GM12892 (cell line): ENCODE measurements at regions not wholly inside any gene's neighbourhood (a gene's known extent, or its start where the extent isn't known, plus 50 kb on each side); places are given as distances from the start of the nearest gene placed in this dataset.
"Not testable (repeated sequence)": the region's sequence is repeated elsewhere in the genome, so short reads cannot be mapped to it uniquely, and the experiment has no call there.

Source experiments
- DNase-seq: peaks from one replicate; pipeline ENCODE4 v3.0.0; 2011; ENCODE audit not compliant: insufficient read length
- FAIRE-seq: peaks from 2 replicates; lab custom pipeline; 2011; peaks lifted over from hg19 to GRCh38; lab: Jason Lieb, UNC
- POLR2A ChIP-seq: IDR thresholded peaks from 2 replicates; pipeline ENCODE4 v1.6.1; 2011; ENCODE audit warnings: low read depth, low read length, control low read depth
- POLR2AphosphoS5 ChIP-seq: IDR thresholded peaks from 2 replicates; pipeline ENCODE4 v1.6.1; 2011; ENCODE audit warnings: low read depth, low read length, control low read depth
- TAF1 ChIP-seq: IDR thresholded peaks from 2 replicates; pipeline ENCODE4 v1.6.1; 2011; ENCODE audit warnings: low read depth, mild to moderate bottlenecking, control low read depth, low read length, borderline replicate concordance

DNA sequence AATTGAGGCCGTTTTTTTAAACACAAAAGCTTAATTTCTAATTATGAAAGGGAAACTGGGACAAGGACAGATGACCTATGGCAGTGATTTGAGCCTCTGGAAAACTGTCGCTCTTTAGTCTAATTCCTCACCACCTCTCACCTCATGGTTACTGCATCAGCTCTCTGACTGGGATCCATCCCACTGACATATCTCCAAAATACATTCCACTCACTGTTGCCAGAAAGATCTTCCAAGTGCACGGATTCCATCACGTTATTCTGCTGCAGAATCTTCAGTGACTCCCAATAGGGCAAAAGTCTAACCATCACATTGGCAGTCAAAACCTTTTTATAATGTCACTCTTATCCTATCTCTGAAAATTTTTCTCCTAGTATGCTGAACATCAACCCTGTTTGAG is 132.3 kb upstream of the MB21D2 start:
- TF ChIP-seq TAF1: no peak
- TF ChIP-seq POLR2A: no peak
- DNase-seq (no peak), FAIRE-seq (no peak)

DNA sequence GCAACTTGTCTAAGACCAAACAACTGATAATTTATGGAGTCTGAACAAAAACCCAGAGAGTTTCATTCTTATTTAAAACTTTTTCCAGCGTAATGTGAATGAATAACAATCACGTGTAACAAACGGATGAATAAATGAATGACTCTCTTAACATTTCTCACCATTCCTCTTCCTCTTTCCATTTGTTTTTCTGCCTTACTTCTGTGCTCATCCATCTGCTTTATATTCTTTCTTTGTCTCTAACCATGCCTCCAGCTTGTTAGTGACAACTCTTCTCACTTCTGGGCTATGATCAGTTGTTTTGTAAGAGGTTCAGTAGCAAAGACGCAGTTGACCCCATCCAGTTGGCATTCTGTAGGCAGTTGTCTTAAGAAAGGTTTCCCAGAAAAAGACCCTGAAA is 133.7 kb upstream of the MB21D2 start:
- no peak for TF ChIP-seq POLR2AphosphoS5
- TF ChIP-seq TAF1: no peak
- TF ChIP-seq POLR2A: no peak
- FAIRE-seq (no peak), DNase-seq (no peak)

DNA sequence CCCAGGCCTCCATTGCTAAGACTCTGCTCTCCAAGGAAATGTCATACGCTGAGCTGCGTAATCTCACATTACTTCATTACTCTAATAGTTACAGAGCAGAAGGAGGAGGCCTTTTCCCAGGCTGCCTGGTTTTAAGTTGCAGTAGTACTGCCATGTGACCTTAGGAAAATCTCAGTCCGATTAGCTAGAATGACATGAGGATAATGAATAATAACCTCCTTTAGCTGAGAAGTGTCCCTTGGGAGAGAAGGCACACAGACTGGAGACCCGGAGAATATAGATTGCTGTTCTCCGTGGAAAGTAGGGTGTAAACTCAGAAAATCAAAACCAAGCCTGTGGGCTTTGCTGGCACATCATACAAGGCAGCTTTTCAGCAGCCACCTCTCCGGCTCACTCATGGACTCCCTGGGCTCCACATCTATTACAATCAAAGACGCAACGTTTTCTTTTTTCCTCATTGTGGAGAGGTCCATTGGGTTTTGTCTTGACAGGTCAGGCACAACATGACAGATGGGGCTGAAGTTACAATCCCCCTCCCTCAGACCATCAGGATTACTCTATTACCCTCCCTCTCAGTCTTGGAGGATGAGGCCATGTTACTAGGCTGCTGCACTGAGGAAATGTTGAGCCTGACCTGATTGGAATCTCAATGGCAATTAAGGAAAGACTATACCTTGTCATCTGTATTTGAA is 134.8 kb upstream of the MB21D2 start:
- FAIRE-seq (no peak), DNase-seq (no peak)
- TF ChIP-seq POLR2AphosphoS5 (no peak), TAF1 (no peak), POLR2A (no peak)

DNA sequence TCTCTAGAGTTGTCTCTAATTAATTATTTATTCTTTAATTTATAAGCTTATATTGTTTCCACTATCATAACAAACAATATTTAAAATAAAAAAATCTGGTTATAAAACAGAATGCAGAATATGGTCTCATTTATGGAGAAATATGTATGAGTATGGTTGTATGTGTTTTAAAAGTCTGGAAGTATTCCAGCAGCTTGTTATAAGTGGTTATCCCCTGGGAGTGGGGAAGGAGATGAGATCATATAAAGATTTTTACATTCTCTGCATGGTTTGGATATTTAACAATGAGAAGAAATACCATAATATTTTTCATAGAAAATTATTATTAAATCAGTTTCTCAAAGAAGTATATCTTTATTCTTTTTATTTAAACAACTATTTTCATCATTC is 135.4 kb upstream of the MB21D2 start:
- FAIRE-seq: no peak
- TF ChIP-seq POLR2A: no peak
- no peak for TF ChIP-seq TAF1
- no peak for TF ChIP-seq POLR2AphosphoS5
- DNase-seq: no peak

DNA sequence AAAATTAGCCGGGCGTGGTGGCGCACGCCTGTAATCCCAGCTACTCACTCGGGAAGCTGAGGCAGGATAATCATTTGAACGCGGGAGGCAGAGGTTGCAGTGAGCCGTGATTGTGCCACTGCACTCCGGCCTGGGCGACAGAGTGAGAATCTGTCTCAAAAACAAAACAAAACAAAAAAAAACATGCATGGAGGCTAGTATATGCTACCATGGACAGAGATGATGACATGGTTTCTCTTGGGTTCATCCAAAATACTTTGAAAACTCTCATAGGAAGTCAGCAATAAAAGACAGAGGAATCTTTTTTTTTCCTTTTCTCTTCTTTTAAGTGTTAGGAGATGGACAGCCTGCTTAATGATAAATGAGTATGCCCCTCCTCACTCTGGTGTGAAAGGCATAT is 137.7 kb upstream of the MB21D2 start:
- no peak for FAIRE-seq
- TF ChIP-seq POLR2A: no peak
- TF ChIP-seq POLR2AphosphoS5: no peak
- no peak for TF ChIP-seq TAF1
- DNase-seq: no peak

DNA sequence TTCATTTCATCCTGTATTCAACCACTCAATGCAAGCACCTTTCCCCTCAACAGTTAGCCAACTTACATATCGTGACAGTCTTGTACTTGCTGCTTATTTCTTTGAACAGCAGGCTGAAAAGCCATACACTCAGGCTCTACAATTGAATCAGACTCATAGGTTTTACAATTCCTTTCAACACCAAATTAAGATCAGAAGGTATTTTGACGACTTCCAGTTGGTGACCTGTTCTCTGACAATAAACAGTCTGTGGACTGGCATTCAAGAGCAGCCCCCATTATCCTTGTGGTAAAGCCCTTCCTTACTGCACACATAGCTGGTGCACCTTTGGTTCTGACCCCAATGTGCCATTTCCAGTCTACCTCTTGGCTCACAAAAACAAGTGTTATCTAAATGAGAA is 140.0 kb upstream of the MB21D2 start:
- no peak for FAIRE-seq
- no peak for DNase-seq
- TF ChIP-seq POLR2AphosphoS5 (no peak), POLR2A (no peak), TAF1 (no peak)

DNA sequence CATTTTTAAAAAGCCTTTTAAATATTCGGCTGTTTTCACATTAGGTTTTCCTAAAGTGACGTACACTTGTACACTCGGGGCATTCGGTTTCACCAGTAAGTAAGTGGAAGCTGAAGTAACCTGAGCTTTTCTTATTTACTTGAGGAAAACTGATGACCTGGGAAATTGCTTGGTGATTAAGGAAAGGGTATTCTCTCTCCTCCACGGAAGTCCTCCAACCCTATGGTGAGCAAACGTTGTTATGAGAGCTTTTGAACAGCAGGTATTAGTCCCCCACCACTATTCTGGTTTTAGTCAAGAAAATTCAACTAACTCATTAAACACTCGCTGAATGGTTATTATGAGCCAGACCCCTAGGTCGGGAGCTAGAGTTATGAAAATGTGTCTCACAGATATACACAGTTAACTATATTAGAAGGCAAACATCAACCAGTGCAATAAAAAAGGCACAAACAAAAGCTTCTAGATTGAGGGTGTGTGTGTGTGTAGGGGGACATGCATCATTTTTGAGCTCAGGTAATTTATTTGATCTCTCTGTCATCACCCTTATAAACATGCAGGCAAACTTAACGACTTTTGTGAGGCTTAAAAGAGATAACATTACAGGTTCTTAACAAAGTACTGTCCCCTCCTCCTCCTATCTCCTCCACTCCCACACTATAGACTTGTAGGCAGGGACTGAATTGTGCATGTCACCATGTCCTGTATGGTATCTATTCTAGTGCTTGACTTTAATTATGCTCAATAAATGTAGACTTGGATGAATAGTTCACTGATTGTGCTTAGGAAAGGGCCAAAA is 143.3 kb upstream of the MB21D2 start:
- no peak for FAIRE-seq
- TF ChIP-seq TAF1 (no peak), POLR2AphosphoS5 (no peak)

DNA sequence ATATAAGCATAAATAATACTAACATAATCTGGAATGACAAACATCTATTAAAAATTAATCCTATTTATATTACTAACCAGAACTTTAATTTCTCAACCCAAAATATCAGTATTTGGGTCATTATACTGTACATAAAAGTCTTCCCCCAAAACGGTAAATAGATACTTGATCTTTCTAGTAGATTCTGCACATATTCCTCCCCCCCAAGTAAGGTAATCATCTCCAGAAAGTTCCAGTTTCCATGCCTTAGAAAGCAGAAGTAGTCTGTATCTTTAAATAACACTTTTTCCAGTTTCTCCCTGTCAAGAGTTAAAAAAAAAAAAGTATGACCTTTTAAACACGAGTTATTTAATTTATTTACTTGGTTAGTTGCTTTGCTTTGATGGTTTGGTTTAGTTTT is 150.7 kb upstream of the MB21D2 start:
- FAIRE-seq: no peak
- DNase-seq: no peak
- TF ChIP-seq TAF1 (no peak), POLR2A (no peak), POLR2AphosphoS5 (no peak)

More for the DNA sequence above, 143.3 kb upstream of the MB21D2 start:
- no peak for DNase-seq

DNA sequence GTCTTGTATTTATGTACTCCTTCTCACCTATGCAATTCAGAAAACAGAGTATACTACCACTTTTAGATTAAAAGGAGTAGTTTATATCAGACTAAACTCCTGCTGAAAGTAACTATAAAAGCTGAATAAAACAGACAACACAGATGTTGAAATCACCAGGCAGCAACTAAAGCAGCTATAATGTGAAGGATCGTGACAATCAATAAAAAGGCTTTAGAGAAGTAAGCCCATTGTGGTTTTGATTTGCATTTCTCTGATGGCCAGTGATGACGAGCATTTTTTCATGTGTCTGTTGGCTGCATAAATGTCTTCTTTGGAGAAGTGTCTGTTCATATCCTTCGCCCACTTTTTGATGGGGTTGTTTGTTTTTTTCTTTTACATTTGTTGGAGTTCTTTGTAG is 152.1 kb upstream of the MB21D2 start:
- FAIRE-seq, DNase-seq: not testable (repeated sequence)

DNA sequence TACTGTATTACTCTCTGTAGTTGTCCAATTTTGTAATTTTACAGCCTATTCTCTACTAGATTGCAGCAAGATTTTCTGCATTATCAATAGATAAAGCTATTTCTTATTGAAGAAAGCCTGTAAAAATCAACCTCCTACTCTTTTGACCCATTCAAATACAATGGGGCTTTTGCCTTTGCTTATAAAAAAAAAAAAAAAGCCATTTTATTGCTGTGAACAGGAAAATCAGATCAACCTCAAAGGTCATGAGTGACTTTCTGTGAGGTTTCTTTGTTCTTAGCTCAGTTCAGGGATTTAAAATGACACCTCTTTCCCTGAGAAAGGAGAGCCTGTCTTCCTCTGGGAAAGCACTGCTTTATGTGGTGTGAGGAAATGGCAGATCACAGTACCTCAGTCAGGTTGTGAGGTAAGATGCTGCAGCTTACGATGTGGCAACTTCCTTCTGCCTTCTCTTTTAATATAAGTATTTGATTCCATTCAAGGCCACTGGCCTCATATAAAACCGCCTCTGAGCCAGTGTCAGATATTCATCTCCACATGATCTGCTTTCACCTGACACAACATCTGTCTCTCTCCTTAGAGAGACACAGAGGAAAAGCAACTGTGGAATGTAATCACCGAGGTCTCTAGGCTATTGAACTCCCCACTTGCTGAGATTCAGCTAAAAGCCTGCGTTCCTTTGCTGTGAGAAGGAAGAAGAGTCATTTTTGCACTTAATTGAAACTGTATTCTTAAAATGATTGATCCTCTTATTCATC is 161.5 kb upstream of the MB21D2 start:
- DNase-seq (no peak), FAIRE-seq (no peak)
- no peak for TF ChIP-seq TAF1
- no peak for TF ChIP-seq POLR2A
- TF ChIP-seq POLR2AphosphoS5: no peak

DNA sequence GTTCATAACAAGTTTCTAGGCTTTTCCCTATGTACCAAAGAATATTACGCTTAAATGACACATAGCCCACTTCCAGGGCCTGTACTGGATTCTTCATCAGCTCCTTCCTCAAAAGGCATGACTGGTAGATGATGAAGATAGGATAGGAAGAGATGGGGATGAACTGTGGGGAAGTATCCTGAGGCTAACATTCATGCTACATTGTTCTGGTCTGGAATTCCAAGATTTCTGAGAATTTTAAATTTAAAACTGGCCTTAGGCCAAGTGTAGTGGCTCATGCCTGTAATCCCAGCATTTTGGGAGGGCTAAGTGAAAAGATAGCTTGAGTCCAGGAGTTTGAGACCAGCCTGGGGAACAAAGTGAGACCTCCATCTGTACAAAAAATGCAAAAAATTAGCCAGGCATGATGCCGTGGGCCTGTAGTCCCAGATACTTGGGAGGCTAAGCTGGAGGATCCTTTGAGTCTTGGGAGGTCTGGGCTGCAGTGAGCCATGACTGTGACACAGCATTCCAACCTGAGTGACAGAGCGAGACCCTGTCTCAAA is 160.1 kb upstream of the PLAAT1 start:
- FAIRE-seq (no peak), DNase-seq (no peak)
- no peak for TF ChIP-seq POLR2AphosphoS5
- no peak for TF ChIP-seq POLR2A
- no peak for TF ChIP-seq TAF1

DNA sequence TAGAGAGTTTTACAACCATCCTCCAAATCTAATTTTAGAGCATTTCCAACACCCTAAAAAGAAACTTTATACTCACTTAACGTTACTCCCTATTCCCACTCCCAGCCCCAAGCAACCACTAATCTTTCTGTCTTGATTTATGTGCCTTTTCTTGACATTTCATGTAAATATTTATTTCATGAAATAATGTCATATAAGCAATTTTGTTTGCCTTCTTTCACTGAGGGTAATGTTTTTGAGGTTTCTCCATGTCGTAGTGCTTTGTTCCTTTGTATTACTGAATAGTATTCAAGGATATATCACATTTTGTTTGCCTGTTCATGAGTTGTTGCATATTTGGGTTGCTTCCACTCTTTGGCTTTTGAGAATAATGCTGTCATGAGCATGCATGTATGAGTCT is 155.4 kb upstream of the PLAAT1 start:
- TF ChIP-seq TAF1: no peak
- no peak for TF ChIP-seq POLR2AphosphoS5
- no peak for TF ChIP-seq POLR2A
- FAIRE-seq (no peak), DNase-seq (no peak)
